ENCODE measurements at regions not wholly inside any gene's neighbourhood (a gene's known extent, or its start where the extent isn't known, plus 50 kb on each side); places are given as distances from the start of the nearest gene placed in this dataset.

DNA sequence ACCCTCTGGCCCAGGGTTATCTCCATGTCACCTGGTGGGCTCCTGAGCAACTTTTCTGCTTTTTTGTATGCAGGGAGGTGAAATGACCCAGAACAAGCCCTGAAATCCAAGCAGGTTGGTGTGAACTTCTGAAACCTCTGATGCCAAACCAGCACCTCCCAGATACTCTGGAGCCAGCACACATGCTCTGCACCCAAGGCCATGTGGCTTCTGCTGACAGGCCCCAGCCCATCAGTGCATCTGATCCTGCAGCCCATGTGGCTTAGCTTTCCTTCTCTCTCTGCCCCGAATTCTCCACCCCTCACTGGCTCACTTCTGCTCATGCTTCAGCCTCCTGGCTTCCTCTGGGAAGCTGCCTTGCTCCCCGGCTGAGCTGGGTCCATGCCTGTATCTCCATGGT, 59.3 kb upstream of the RPS6KA2 start:
- TF ChIP-seq, protein P1, sequence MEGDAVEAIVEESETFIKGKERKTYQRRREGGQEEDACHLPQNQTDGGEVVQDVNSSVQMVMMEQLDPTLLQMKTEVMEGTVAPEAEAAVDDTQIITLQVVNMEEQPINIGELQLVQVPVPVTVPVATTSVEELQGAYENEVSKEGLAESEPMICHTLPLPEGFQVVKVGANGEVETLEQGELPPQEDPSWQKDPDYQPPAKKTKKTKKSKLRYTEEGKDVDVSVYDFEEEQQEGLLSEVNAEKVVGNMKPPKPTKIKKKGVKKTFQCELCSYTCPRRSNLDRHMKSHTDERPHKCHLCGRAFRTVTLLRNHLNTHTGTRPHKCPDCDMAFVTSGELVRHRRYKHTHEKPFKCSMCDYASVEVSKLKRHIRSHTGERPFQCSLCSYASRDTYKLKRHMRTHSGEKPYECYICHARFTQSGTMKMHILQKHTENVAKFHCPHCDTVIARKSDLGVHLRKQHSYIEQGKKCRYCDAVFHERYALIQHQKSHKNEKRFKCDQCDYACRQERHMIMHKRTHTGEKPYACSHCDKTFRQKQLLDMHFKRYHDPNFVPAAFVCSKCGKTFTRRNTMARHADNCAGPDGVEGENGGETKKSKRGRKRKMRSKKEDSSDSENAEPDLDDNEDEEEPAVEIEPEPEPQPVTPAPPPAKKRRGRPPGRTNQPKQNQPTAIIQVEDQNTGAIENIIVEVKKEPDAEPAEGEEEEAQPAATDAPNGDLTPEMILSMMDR (IDR thresholded peaks at IDR 0.05) = no peak
- TF ChIP-seq EZH2 (IDR thresholded peaks at IDR 0.05) = no peak
- no peak for TF ChIP-seq EZH2phosphoT487 (IDR thresholded peaks at IDR 0.05)

All from neural progenitor cell (in vitro differentiated cells).